ENCODE measurements at regions not wholly inside any gene's neighbourhood (a gene's known extent, or its start where the extent isn't known, plus 50 kb on each side); places are given as distances from the start of the nearest gene placed in this dataset.

DNA sequence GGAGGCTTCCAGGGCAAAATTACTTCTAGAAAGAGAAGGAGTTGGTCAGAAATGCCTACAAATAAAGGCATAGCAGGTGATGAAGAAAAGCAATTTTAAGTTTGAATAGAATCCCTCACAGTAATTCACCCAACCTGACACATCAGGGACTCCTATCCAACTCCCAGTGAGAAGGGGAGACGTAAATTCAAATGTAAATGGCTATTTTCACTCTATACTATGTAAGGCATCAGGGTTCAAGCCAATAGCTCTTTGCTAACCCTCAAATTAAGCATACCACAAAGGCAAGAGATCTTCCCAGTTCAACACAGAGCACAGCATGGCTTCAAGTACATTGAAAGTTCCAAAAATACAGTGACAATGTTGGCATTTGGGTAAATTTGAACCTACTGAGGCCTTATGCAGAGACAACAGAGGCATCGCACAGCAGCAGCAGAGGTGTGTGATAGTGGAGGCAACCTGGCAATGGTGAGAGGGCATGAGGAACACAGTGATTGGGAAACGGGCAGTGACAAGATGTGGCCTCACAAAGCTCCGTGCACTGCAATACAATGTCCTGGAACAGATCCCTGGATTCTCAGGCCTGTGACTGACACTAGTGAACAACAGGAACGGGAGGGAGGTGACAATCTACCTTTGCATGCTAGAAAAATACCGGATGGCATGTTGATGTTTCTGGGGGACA lies 95.7 kb downstream of the VSTM2A start:
- ATAC-seq, result no peak
- Histone ChIP-seq H4K20me1 (ENCODE audit: insufficient read depth, low read length) (no peaks in the 10 kb centered on the region), H3K27me3 (ENCODE audit: control insufficient read depth in 1 of 2, insufficient read depth in 2 of 2, low read length in 2 of 2) (no peaks in the 10 kb centered on the region), H3K4me1 (ENCODE audit: insufficient read depth, low read length) (no peaks in the 10 kb centered on the region), H3K9ac (ENCODE audit: insufficient read depth, low read depth, low read length) (no peak overlapping the region), H3K9me3 (ENCODE audit: low read length) (no peaks in the 10 kb centered on the region), H3K4me2 (ENCODE audit: low read depth, low read length) (no peak overlapping the region), H3K4me3 (replicated peaks in 1 of 3; ENCODE audit: insufficient read depth in 1 of 3, low read depth in 2 of 3, low read length in 3 of 3) (no peak overlapping the region), H3K27ac (ENCODE audit: extremely low read length, insufficient read depth, low read length) (no peak overlapping the region), H3K36me3 (replicated peaks in 1 of 2; ENCODE audit: control insufficient read depth in 1 of 2, insufficient read depth in 2 of 2, low read length in 2 of 2) (no peaks in the 10 kb centered on the region), H3K79me2 (ENCODE audit: insufficient read depth, low read length) (no peaks in the 10 kb centered on the region), H2AFZ (ENCODE audit: low read length) (no peak overlapping the region)
- TF ChIP-seq ZBTB1 (CRISPR knock-in tag; IDR thresholded peaks at IDR 0.05; ENCODE audit: borderline replicate concordance), result no peak
- no peak for TF ChIP-seq ZFP37 (CRISPR knock-in tag; IDR thresholded peaks at IDR 0.05; ENCODE audit: borderline replicate concordance)
- no peak for TF ChIP-seq ZNF549 (CRISPR knock-in tag; IDR thresholded peaks at IDR 0.05)
- TF ChIP-seq HMGA1 (CRISPR knock-in tag; conservative IDR thresholded peaks at IDR 0.05), result no peak
- TF ChIP-seq, protein P1, sequence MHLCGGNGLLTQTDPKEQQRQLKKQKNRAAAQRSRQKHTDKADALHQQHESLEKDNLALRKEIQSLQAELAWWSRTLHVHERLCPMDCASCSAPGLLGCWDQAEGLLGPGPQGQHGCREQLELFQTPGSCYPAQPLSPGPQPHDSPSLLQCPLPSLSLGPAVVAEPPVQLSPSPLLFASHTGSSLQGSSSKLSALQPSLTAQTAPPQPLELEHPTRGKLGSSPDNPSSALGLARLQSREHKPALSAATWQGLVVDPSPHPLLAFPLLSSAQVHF (CRISPR knock-in tag; IDR thresholded peaks at IDR 0.05), result no peak
- TF ChIP-seq HCFC1 (IDR thresholded peaks at IDR 0.05; ENCODE audit: low read depth, low read length), result no peak
- TF ChIP-seq KDM5B (CRISPR knock-in tag; IDR thresholded peaks at IDR 0.05; ENCODE audit: borderline replicate concordance), result no peak
- TF ChIP-seq, protein P2, sequence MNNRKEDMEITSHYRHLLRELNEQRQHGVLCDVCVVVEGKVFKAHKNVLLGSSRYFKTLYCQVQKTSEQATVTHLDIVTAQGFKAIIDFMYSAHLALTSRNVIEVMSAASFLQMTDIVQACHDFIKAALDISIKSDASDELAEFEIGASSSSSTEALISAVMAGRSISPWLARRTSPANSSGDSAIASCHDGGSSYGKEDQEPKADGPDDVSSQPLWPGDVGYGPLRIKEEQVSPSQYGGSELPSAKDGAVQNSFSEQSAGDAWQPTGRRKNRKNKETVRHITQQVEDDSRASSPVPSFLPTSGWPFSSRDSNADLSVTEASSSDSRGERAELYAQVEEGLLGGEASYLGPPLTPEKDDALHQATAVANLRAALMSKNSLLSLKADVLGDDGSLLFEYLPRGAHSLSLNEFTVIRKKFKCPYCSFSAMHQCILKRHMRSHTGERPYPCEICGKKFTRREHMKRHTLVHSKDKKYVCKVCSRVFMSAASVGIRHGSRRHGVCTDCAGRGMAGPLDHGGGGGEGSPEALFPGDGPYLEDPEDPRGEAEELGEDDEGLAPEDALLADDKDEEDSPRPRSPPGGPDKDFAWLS (CRISPR knock-in tag; IDR thresholded peaks at IDR 0.05; ENCODE audit: borderline replicate concordance), result no peak
- no peak for TF ChIP-seq ZNF350 (CRISPR knock-in tag; IDR thresholded peaks at IDR 0.05; ENCODE audit: borderline replicate concordance, low read depth)
- TF ChIP-seq ZNF367 (CRISPR knock-in tag; IDR thresholded peaks at IDR 0.05; ENCODE audit: borderline replicate concordance), result no peak
- TF ChIP-seq PHF20 (CRISPR knock-in tag; IDR thresholded peaks at IDR 0.05), result no peak
- TF ChIP-seq SRSF1 (optimal IDR thresholded peaks at IDR 0.05; ENCODE audit: low read depth, low read length), result no peak
- no peak for TF ChIP-seq ZSCAN30 (CRISPR knock-in tag; IDR thresholded peaks at IDR 0.05)
- TF ChIP-seq ZNF510 (CRISPR knock-in tag; IDR thresholded peaks at IDR 0.05; ENCODE audit: low read depth), result no peak
- no peak for TF ChIP-seq SRF (IDR thresholded peaks at IDR 0.05; ENCODE audit: low read depth, low read length)
- no peak for TF ChIP-seq ZNF616 (CRISPR knock-in tag; IDR thresholded peaks at IDR 0.05; ENCODE audit: low read depth)
- ChIA-PET CTCF (ENCODE audit: low intra/inter-chr PET ratio, low total read pairs) (no interaction called here), POLR2A (no interaction called here)
- intact Hi-C loops (cut with micrococcal nuclease; ENCODE audit: unreplicated experiment), result no loop called here
- WGBS (ENCODE audit: low lambda C conversion rate), result 4% methylated on average over 6 of the region's 6 CpGs
- no peak for DNase-seq (ENCODE audit: low spot score)
- no peak for FAIRE-seq
- in situ Hi-C loops (cut with HindIII; ENCODE audit: extremely low pct_ligation_motif_present, low pct_unique_long_range_greater_than_20kb), result no loop called here
- BruUV-seq (replicated peaks), result no TSS peak

Measured in HepG2 (cell line).